OCI-LY7 (cell line): ENCODE measurements at regions not wholly inside any gene's neighbourhood (a gene's known extent, or its start where the extent isn't known, plus 50 kb on each side); places are given as distances from the start of the nearest gene placed in this dataset.

Experiments
- BruUV-seq: library from RNA; stranded (reverse); fragments of 400-500 nt; replicated peaks from 2 replicates; lab custom pipeline; 2021; lab: Mats Ljungman, UMichigan
- CTCF ChIA-PET: fragments of 300-600 bp; sonication (Branson Sonifier 250); formaldehyde crosslinking; loops from one replicate; lab custom pipeline; 2022; ENCODE audit warnings: antibody characterized with exemption; ENCODE audit not compliant: unreplicated experiment; lab: Charles Lee
- POLR2A ChIA-PET: fragments of 300-600 bp; sonication (Branson Sonifier 250); formaldehyde crosslinking; loops from one replicate; lab custom pipeline; 2022; ENCODE audit warnings: antibody characterized with exemption; lab: Charles Lee
- DNase-seq: peaks from one replicate; pipeline ENCODE4 v3.0.0-alpha.2; 2015; ENCODE audit warnings: low spot score
- H2AFZ ChIP-seq: fragments of 200-600 bp; sonication (generic), shearing (Covaris generic); 2 replicates; pipeline ENCODE4 v1.6.1; 2014; ENCODE audit warnings: mild to moderate bottlenecking, antibody characterized with exemption, low read length, moderate library complexity
- H3K27ac ChIP-seq: fragments of 200-600 bp; sonication (generic); 2 replicates; pipeline ENCODE4 v1.5.1; 2014; ENCODE audit warnings: mixed run types, low read depth, mild to moderate bottlenecking, moderate library complexity, low read length, inconsistent platforms; ENCODE audit not compliant: poor library complexity, severe bottlenecking
- H3K36me3 ChIP-seq: fragments of 200-600 bp; sonication (generic); 2 replicates; pipeline ENCODE4 v1.6.1; 2014; ENCODE audit warnings: mild to moderate bottlenecking, antibody characterized with exemption, low read length, moderate library complexity, mixed read lengths; ENCODE audit not compliant: insufficient read depth
- H3K4me1 ChIP-seq: fragments of 200-600 bp; sonication (generic); 2 replicates; pipeline ENCODE4 v1.5.1; 2014; ENCODE audit warnings: mild to moderate bottlenecking, low read length; ENCODE audit not compliant: insufficient read depth, poor library complexity, severe bottlenecking
- H3K4me2 ChIP-seq: fragments of 200-600 bp; sonication (generic); 2 replicates; pipeline ENCODE4 v1.6.1; 2014; ENCODE audit warnings: mild to moderate bottlenecking, low read length
- H3K4me3 ChIP-seq: fragments of 200-600 bp; sonication (generic); 2 replicates; pipeline ENCODE4 v1.5.1; 2014; ENCODE audit warnings: mild to moderate bottlenecking, low read depth, low read length; ENCODE audit not compliant: poor library complexity, severe bottlenecking
- H3K79me2 ChIP-seq: fragments of 200-600 bp; sonication (generic); 2 replicates; pipeline ENCODE4 v1.6.1; 2016; ENCODE audit warnings: low read depth, mild to moderate bottlenecking, low read length, moderate library complexity, mixed read lengths; ENCODE audit not compliant: insufficient read depth
- H3K9me2 ChIP-seq: fragments of 200-600 bp; sonication (generic); 2 replicates; pipeline ENCODE4 v1.6.1; 2016; ENCODE audit warnings: mild to moderate bottlenecking, low read length, mixed read lengths; ENCODE audit not compliant: insufficient read depth
- H3K9me3 ChIP-seq: fragments of 200-600 bp; sonication (generic); 2 replicates; pipeline ENCODE4 v1.6.1; 2014; ENCODE audit warnings: mild to moderate bottlenecking, mixed run types, low read length, mixed read lengths
- H4K20me1 ChIP-seq: fragments of 200-600 bp; sonication (generic); 2 replicates; pipeline ENCODE4 v1.6.1; 2014; ENCODE audit warnings: mild to moderate bottlenecking, antibody characterized with exemption, low read length, moderate library complexity, mixed read lengths; ENCODE audit not compliant: insufficient read depth
- EZH2phosphoT487 ChIP-seq: fragments of 200-600 bp; sonication (generic); IDR thresholded peaks from 2 replicates; pipeline ENCODE4 v1.6.1; 2018; ENCODE audit warnings: low read depth, borderline replicate concordance, mild to moderate bottlenecking, mixed run types, antibody characterized with exemption, low read length, moderate library complexity, mixed read lengths
- intact Hi-C: fragments of 100-400 bp; cut with micrococcal nuclease; formaldehyde crosslinking; loops from one replicate; pipeline ENCODE4 v1.10.0; 2022; ENCODE audit not compliant: unreplicated experiment
- TF ChIP-seq, protein P1 (sequence below): fragments of 200-600 bp; sonication (generic); conservative IDR thresholded peaks from 2 replicates; pipeline ENCODE4 v1.5.1; 2014; ENCODE audit warnings: mild to moderate bottlenecking, antibody characterized with exemption, low read length, moderate library complexity, mixed read lengths

DNA sequence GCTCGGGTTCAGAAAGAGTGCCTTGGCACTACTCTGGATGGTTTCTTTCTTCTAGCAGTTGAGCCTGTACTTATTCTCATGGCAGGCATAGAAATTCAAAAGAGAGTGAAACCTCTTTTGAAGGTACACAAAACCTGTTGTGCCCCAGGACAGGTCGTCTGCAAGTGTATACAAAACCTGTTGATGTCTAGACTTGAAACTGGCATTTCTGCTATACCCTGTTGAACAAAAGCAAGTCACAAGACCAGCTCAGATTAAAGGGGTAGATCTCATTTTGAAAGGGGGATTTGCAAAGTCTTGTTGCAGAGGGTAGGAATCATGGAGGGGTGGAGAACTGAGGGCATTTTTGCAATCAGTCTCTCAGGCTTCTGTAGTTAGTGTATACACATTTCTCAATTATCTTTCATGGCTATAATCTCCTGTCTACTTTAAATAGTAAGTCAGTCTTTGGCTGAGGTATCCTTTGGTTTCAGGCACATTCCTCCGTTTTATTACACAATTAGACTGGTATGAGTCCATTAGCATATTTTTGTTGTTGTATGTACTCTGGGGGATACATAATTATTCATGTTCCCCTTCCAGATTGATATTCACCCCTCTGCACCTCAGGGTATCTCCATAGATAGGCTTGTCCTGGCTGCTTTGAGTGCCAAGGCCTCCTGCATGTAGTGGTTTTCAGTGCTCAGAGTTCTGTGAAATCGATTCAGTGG lies 251.4 kb downstream of the DTHD1 start:
- no peak overlapping the region for H3K4me2 ChIP-seq

DNA sequence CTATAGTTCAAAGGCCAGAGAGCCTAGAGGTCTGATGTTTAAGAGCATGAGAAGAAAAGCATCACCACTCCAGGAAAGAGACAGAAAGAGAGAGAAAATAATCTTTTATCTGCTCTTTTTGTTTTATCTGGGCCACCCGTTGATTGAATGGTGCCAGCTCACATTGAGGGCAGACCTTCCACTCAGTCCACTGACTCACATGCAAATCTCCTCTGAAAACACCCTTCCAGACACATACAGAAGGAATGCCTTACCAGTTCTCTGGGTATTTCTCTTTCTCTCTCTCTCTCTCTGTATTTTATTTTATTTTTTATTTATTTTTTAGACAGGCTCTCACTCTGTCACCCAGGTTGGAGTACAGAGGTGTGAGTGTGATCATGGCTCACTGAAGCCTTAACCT lies 252.5 kb downstream of the DTHD1 start:
- Histone ChIP-seq H3K4me1 (no peaks in the 10 kb centered on the region), H3K9me2 (no peaks in the 10 kb centered on the region), H3K79me2 (no peaks in the 10 kb centered on the region), H3K4me3 (no peak overlapping the region), H2AFZ (no peak overlapping the region), H3K36me3 (no peaks in the 10 kb centered on the region), H3K4me2 (no peak overlapping the region), H4K20me1 (no peaks in the 10 kb centered on the region), H3K27ac (no peak overlapping the region), H3K9me3 (no peaks in the 10 kb centered on the region)
- no peak for DNase-seq
- TF ChIP-seq EZH2phosphoT487 = no peak
- TF ChIP-seq, protein P1, sequence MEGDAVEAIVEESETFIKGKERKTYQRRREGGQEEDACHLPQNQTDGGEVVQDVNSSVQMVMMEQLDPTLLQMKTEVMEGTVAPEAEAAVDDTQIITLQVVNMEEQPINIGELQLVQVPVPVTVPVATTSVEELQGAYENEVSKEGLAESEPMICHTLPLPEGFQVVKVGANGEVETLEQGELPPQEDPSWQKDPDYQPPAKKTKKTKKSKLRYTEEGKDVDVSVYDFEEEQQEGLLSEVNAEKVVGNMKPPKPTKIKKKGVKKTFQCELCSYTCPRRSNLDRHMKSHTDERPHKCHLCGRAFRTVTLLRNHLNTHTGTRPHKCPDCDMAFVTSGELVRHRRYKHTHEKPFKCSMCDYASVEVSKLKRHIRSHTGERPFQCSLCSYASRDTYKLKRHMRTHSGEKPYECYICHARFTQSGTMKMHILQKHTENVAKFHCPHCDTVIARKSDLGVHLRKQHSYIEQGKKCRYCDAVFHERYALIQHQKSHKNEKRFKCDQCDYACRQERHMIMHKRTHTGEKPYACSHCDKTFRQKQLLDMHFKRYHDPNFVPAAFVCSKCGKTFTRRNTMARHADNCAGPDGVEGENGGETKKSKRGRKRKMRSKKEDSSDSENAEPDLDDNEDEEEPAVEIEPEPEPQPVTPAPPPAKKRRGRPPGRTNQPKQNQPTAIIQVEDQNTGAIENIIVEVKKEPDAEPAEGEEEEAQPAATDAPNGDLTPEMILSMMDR = no peak
- POLR2A ChIA-PET = interaction anchor here (0.6 kb wide), 1 partner anchor 112 kb away, joined by 3 read pairs; no protein-coding TSS in a partner anchor
- CTCF ChIA-PET = no interaction called here
- intact Hi-C loops = no loop called here
- BruUV-seq = no TSS peak

More for the DNA sequence above, 251.4 kb downstream of the DTHD1 start:
- Histone ChIP-seq H4K20me1 (no peaks in the 10 kb centered on the region), H2AFZ (no peak overlapping the region), H3K4me3 (no peak overlapping the region), H3K36me3 (no peaks in the 10 kb centered on the region), H3K9me3 (peaks cover 6% of the 10 kb centered on the region), H3K27ac (no peak overlapping the region), H3K79me2 (no peaks in the 10 kb centered on the region), H3K9me2 (no peaks in the 10 kb centered on the region), H3K4me1 (no peaks in the 10 kb centered on the region)
- CTCF ChIA-PET = no interaction called here
- no TSS peak for BruUV-seq
- intact Hi-C loops = no loop called here
- no peak for TF ChIP-seq EZH2phosphoT487
- TF ChIP-seq, protein P1 = no peak
- POLR2A ChIA-PET = no interaction called here
- no peak for DNase-seq

DNA sequence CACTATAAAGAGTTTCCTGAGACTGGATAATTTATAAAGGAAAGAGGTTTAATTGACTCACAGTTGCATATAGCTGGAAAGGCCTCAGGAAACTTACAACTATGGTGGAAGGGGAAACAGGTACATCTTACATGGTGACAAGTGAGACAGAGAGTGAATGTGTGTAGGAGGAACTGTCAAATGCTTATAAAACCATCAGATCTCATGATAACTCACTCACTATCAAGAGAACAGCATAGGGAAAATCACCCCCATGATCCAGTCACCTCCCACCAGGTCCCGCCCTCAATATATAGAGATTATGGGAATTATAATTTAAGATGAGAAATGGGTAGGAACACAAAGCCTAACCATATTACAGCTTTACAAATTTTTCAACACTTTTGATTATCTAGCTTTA lies 266.0 kb downstream of the DTHD1 start:
- Histone ChIP-seq H3K9me2 (no peaks in the 10 kb centered on the region), H2AFZ (no peak overlapping the region), H3K4me1 (no peaks in the 10 kb centered on the region), H3K4me3 (no peak overlapping the region), H3K27ac (no peak overlapping the region), H4K20me1 (no peaks in the 10 kb centered on the region), H3K9me3 (no peaks in the 10 kb centered on the region), H3K36me3 (no peaks in the 10 kb centered on the region), H3K4me2 (no peak overlapping the region), H3K79me2 (no peaks in the 10 kb centered on the region)
- intact Hi-C loops = no loop called here
- BruUV-seq = no TSS peak
- TF ChIP-seq EZH2phosphoT487 = no peak
- TF ChIP-seq, protein P1 = no peak
- DNase-seq = no peak
- ChIA-PET CTCF (no interaction called here), POLR2A (no interaction called here)
